ENCODE measurements at regions not wholly inside any gene's neighbourhood (a gene's known extent, or its start where the extent isn't known, plus 50 kb on each side); places are given as distances from the start of the nearest gene placed in this dataset.
"Not testable (repeated sequence)": the region's sequence is repeated elsewhere in the genome, so short reads cannot be mapped to it uniquely, and the experiment has no call there.

DNA sequence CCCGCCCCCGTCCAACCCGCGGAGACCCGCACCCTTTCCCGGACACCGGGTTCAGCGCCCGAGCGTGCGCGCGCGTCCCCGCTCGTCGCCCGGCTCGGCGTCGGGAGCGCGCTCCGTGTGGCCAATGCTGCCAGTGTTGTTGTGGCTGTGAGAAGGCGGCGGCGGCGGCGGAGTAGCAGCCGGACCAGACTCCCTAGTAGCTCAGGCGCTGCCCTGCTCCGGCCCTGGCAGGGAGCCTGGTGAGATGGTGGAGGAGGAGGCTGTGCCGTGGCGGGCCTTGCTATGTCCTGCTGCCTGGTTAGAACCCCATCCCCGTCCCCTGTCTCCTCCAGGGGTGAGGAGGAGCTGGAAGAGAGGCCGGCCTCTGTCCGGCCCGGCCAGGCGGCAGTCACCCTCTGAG, 553.2 kb downstream of the TUBA3C start:
- no peak for DNase-seq
- no peak overlapping the region for H3K27ac Mint-ChIP-seq
- H3K9me3 Mint-ChIP-seq, result peaks cover 12% of the 10 kb centered on the region
- TF ChIP-seq, protein P1, sequence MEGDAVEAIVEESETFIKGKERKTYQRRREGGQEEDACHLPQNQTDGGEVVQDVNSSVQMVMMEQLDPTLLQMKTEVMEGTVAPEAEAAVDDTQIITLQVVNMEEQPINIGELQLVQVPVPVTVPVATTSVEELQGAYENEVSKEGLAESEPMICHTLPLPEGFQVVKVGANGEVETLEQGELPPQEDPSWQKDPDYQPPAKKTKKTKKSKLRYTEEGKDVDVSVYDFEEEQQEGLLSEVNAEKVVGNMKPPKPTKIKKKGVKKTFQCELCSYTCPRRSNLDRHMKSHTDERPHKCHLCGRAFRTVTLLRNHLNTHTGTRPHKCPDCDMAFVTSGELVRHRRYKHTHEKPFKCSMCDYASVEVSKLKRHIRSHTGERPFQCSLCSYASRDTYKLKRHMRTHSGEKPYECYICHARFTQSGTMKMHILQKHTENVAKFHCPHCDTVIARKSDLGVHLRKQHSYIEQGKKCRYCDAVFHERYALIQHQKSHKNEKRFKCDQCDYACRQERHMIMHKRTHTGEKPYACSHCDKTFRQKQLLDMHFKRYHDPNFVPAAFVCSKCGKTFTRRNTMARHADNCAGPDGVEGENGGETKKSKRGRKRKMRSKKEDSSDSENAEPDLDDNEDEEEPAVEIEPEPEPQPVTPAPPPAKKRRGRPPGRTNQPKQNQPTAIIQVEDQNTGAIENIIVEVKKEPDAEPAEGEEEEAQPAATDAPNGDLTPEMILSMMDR (IDR thresholded peaks at IDR 0.05), result no peak
- H3K4me1 Mint-ChIP-seq (ENCODE audit: low read depth), result no peaks in the 10 kb centered on the region
- H3K27me3 Mint-ChIP-seq (ENCODE audit: insufficient read depth), result no peaks in the 10 kb centered on the region
- no peak overlapping the region for H3K4me3 Mint-ChIP-seq
- no peaks in the 10 kb centered on the region for H3K36me3 Mint-ChIP-seq (ENCODE audit: low read depth)

DNA sequence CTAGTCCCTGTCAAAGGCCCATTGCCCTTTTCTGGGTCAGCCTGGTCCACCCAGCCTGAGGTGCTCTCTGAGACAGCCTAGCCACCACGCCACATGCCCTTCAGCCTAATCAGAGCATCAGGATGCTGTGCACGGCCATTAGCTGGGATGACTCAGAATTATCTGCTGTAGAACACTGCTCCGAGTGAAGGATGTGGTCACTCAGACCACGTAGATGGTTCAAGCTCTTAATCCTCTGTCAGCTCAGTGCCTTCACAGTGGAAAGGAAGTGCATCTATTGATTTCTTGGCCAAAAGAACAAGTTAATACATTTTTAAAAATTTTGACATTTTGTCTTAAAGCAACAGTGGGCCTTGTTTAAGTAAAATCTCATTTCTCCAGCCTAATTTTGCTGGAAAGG, 557.6 kb downstream of the TUBA3C start:
- not testable (repeated sequence) for DNase-seq; H3K4me3 Mint-ChIP-seq; H3K27me3 Mint-ChIP-seq (ENCODE audit: insufficient read depth); H3K9me3 Mint-ChIP-seq; H3K4me1 Mint-ChIP-seq (ENCODE audit: low read depth); H3K36me3 Mint-ChIP-seq (ENCODE audit: low read depth); H3K27ac Mint-ChIP-seq

DNA sequence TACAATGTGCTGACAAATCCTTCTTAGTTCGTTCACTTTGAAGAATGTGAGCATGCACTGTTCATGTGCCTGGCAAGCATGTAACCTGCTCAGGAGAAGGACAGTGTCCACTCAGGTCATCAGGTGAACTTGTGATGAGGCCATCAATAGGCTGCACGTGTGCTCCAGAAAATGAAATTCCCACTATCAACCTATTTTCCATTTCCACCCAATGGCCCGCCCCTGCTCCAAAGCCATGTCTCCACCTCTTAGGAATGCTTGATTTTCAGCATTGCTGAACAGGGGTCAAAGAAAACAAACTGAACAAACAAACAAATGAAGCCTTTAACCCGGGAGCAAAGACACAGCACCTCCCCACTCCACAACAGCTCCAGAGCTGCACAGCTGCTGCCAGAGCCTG, 563.2 kb downstream of the TUBA3C start:
- H3K36me3 Mint-ChIP-seq (ENCODE audit: low read depth); H3K27ac Mint-ChIP-seq; H3K4me1 Mint-ChIP-seq (ENCODE audit: low read depth); DNase-seq; H3K4me3 Mint-ChIP-seq; H3K9me3 Mint-ChIP-seq; H3K27me3 Mint-ChIP-seq (ENCODE audit: insufficient read depth): not testable (repeated sequence)

DNA sequence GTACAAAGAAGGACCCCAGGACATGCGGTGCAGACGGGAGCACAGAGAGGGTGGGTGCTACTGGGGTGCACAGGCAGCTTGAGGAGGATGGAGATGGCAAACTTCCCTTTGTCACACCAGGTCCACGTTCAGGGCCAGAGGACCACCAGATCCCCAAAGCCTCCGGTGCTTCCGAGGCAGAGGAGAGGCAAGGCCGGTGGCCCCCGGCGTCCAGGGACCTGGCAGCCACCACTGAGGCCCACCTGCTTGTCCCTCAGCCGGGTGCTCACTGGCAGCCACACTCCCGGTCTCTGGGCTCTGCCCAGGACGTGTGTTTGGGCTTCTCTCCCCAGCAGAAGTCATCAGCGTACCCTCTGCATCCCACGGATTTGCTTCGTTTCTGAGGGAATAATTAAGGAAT, 571.1 kb downstream of the TUBA3C start:
- not testable (repeated sequence) for H3K4me3 Mint-ChIP-seq; DNase-seq; H3K36me3 Mint-ChIP-seq (ENCODE audit: low read depth); H3K27ac Mint-ChIP-seq; H3K27me3 Mint-ChIP-seq (ENCODE audit: insufficient read depth); H3K4me1 Mint-ChIP-seq (ENCODE audit: low read depth)
- peaks cover 14% of the 10 kb centered on the region for H3K9me3 Mint-ChIP-seq

DNA sequence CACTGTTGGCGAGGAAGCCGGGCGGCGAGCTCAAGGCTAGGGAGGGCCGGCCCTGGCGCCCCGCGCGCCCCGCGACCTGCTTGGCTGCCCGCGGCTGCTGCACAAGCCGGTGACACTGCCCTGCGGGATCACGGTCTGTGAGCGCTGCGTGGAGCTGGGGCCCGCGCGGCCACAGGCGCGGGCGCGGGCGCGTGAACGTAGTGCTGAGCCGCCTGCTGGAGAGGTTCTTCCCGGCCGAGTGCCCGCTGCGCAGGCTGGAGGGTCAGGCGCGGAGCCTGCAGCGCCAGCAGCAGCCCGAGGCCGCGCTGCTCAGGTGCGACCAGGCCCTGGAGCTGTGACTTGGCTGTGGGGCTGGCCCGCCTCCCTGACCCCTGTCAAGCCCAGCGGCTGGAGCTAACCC, 572.3 kb downstream of the TUBA3C start:
- not testable (repeated sequence) for H3K4me1 Mint-ChIP-seq (ENCODE audit: low read depth); DNase-seq; H3K27ac Mint-ChIP-seq; H3K27me3 Mint-ChIP-seq (ENCODE audit: insufficient read depth); H3K4me3 Mint-ChIP-seq; H3K36me3 Mint-ChIP-seq (ENCODE audit: low read depth)
- peaks cover 14% of the 10 kb centered on the region for H3K9me3 Mint-ChIP-seq

DNA sequence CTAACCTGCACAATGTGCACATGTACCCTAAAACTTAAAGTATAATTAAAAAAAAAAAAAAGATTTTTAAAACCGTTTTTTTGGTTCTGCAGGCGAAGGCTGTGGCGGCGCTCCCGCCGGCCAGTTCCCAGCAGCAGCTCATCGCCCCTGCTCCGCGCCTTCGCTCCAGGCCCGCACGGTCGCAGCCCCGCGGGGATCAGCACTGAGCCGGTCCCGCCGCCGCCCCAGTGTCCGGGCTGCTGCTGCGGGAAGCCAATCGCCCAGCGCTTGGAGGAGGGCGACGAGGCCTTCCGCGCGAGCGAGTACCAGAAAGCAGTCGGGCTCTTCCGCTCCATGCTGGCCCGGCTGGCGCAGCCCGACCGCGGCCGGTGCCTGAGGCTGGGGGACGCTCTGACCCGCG, 572.8 kb downstream of the TUBA3C start:
- H3K9me3 Mint-ChIP-seq, result peaks cover 14% of the 10 kb centered on the region
- not testable (repeated sequence) for H3K27ac Mint-ChIP-seq; H3K27me3 Mint-ChIP-seq (ENCODE audit: insufficient read depth); DNase-seq; H3K4me3 Mint-ChIP-seq; H3K4me1 Mint-ChIP-seq (ENCODE audit: low read depth); H3K36me3 Mint-ChIP-seq (ENCODE audit: low read depth)

DNA sequence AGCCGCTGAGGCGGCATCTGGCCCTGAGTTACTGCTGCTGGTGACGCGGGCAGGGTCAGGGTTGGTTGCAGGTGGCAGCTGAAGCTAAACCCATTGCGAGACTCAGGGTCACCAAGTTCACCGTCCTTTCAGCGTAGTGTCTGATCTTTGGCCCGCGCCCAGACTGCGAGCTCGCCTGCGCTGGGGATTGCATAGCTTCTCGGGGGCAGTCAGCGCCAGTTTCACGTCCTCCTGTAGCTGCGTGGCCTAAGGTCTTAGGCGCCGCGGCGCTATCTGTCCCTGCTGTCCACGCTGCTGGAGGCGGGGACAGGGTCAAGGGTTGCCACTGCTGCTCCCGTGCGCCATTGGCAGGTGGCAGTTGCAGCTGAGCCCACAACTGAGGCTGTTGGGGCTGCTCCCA, 581.3 kb downstream of the TUBA3C start:
- not testable (repeated sequence) for H3K4me3 Mint-ChIP-seq; H3K27ac Mint-ChIP-seq; H3K27me3 Mint-ChIP-seq (ENCODE audit: insufficient read depth); H3K36me3 Mint-ChIP-seq (ENCODE audit: low read depth); DNase-seq; H3K4me1 Mint-ChIP-seq (ENCODE audit: low read depth)
- peaks cover 10% of the 10 kb centered on the region for H3K9me3 Mint-ChIP-seq

DNA sequence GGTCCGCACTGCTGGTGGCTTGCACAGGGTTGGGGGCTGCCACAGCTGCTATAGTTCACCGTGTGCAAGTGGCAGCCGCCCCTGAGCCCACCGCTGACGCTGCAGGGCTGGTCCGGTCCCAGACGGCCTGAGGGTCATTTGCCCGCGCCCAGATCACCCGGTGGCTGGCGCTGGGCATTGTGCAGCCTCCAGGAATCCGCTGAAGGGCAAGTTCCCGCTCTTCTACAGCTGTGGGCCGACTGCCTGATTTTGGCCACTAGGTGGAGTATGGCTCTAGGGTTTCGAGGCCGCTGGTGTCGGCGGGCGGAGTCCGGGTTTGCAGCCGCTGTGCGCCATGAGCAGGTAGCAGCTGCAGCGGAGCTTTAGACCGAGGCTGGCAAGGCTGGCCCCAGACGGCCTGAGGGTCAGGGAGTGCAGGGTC, 581.8 kb downstream of the TUBA3C start:
- not testable (repeated sequence) for H3K4me3 Mint-ChIP-seq; H3K4me1 Mint-ChIP-seq (ENCODE audit: low read depth); DNase-seq; H3K27ac Mint-ChIP-seq; H3K36me3 Mint-ChIP-seq (ENCODE audit: low read depth); H3K27me3 Mint-ChIP-seq (ENCODE audit: insufficient read depth)
- H3K9me3 Mint-ChIP-seq, result peaks cover 11% of the 10 kb centered on the region

DNA sequence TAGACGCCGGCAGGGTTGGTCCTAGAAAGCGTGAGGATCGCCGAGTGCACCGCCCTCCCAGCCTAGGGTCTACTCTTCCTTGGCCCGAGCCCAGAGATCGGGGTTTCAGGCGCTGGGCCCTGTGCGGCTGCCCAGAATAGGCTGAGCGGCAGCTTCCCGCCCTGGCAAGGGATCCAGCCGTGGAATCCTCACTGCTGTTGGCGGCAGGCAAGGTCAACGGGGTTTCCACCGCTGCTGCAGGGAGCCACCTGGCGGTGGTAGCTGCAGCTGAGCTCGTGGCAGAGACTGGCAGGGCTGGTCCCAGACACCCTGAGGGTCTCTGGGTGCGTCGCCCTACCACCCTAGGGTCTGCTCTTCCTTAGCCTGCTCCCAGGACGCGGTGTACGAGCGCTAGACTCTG, 583.1 kb downstream of the TUBA3C start:
- H3K27me3 Mint-ChIP-seq (ENCODE audit: insufficient read depth); H3K27ac Mint-ChIP-seq; DNase-seq; H3K4me1 Mint-ChIP-seq (ENCODE audit: low read depth); H3K4me3 Mint-ChIP-seq; H3K36me3 Mint-ChIP-seq (ENCODE audit: low read depth): not testable (repeated sequence)
- H3K9me3 Mint-ChIP-seq, result peaks cover 21% of the 10 kb centered on the region

DNA sequence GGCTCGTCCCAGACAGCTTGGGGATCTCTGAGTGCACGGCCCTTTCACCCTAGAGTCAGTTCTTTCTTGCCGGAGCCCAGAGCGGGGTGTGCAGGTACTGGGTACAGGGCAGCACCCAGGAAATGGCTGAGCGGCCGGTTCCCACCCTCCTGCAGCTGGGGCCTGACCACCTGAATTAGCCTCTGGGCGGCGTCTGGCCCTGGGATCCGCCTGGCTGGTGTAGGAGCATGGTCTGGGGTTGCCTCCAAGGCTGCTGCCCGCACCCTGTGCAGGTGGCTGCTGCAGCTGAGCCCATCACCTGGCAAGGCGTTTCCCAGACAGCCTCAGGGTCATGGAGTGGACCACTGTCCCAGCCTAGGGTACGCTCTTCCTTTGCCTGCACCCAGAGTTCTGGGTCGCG, 583.7 kb downstream of the TUBA3C start:
- H3K36me3 Mint-ChIP-seq (ENCODE audit: low read depth); H3K27ac Mint-ChIP-seq; H3K27me3 Mint-ChIP-seq (ENCODE audit: insufficient read depth); H3K4me3 Mint-ChIP-seq; DNase-seq; H3K4me1 Mint-ChIP-seq (ENCODE audit: low read depth): not testable (repeated sequence)
- peaks cover 18% of the 10 kb centered on the region for H3K9me3 Mint-ChIP-seq

DNA sequence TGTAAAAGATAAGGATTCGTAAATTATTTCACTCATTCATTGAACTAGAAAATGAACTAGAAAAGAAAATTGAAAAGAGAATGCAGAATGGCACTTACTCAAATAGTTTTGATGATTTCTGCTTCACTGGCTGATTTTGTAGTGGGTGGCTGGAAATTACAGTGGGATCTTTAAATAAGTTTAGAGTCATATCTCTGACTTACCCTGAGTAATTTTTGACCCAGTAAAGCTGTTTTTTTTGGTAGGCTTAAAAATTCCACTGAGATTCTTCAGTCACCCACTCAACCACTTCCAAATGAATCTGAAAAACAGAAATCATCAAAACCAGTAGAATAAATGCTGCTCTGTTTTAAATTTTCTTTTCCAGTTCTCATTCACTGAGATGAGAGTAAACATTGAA, 604.5 kb downstream of the TUBA3C start:
- H3K4me1 Mint-ChIP-seq (ENCODE audit: low read depth), result not testable (repeated sequence)

DNA sequence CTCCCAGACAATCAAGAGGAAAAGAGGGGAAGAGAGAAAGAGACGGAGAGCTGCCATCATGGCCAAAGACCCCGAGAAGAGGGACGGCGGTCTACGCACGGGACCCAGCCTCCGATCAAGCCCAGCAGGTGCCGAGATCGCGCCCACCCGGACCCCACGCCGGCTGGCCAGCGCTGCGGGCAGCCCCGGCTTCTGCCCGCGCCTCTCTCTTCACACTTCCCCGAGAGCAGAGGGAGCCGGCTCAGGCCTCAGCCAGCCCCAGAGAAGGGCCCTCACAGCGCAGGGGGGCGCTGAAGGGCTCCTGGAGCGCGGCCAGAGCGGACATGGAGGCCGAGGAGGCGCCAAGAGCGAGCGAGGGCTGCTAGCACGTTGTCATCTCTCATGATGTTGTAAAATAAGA, 613.7 kb downstream of the TUBA3C start:
- not testable (repeated sequence) for DNase-seq; H3K9me3 Mint-ChIP-seq; H3K36me3 Mint-ChIP-seq (ENCODE audit: low read depth); H3K4me3 Mint-ChIP-seq; H3K27ac Mint-ChIP-seq; H3K4me1 Mint-ChIP-seq (ENCODE audit: low read depth); H3K27me3 Mint-ChIP-seq (ENCODE audit: insufficient read depth)

More for the DNA sequence above, 604.5 kb downstream of the TUBA3C start:
- not testable (repeated sequence) for H3K9me3 Mint-ChIP-seq; H3K27ac Mint-ChIP-seq; H3K4me3 Mint-ChIP-seq; DNase-seq; H3K27me3 Mint-ChIP-seq (ENCODE audit: insufficient read depth); H3K36me3 Mint-ChIP-seq (ENCODE audit: low read depth)
